ENCODE measurements at regions not wholly inside any gene's neighbourhood (a gene's known extent, or its start where the extent isn't known, plus 50 kb on each side); places are given as distances from the start of the nearest gene placed in this dataset.

DNA sequence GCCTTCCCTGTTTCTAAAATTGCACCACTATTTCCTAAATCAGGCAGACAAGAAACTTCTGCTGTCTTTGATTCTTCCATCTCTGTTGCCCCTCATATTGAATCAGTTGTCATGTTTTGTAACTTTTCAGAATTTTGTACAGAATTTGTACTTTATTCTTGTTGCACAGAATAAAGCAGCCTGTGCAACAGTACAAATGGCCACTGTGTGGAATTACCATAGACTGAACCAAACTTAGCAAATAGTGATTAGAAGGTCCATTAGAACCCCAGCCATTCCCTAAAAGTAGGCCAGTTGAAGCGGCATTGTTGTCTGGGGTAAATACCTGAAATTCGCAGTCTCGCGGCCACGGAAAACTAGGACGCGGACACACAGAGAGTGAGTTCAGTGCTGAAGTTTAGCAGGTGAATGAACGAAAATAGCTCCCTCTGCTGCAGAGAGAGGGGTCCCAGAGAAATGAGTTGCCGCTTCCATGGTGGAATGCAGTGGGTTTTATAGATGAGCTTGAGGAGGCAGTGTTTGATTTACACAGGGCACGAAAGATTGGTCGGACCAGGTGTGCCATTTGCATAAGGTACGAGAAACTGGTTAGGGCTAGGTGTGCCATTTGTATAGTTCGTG, 71.8 kb downstream of the C4orf33 start:
- no peak overlapping the region for H3K4me2 ChIP-seq
- H3K4me3 ChIP-seq = no peak overlapping the region
- FAIRE-seq (no peak), ATAC-seq (no peak), DNase-seq (ENCODE audit: low read depth in 1 of 2, low spot score in 1 of 2) (no peak)
- ChIA-PET POLR2A (no interaction called here), CTCF (no interaction called here)
- 74% methylated on average over 13 of the region's 13 CpGs for WGBS (ENCODE audit: missing lambda C conversion rate)
- TF ChIP-seq, protein P1, sequence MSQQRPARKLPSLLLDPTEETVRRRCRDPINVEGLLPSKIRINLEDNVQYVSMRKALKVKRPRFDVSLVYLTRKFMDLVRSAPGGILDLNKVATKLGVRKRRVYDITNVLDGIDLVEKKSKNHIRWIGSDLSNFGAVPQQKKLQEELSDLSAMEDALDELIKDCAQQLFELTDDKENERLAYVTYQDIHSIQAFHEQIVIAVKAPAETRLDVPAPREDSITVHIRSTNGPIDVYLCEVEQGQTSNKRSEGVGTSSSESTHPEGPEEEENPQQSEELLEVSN (IDR thresholded peaks at IDR 0.05; ENCODE audit: borderline replicate concordance, low read depth) = no peak
- TF ChIP-seq RNF2 (IDR thresholded peaks at IDR 0.05; ENCODE audit: borderline replicate concordance, low read depth) (no peak), MAFK (IDR thresholded peaks at IDR 0.05; ENCODE audit: partially characterized antibody) (no peak), EHF (CRISPR knock-in tag; IDR thresholded peaks at IDR 0.05) (no peak), HOXB13 (CRISPR knock-in tag; IDR thresholded peaks at IDR 0.05; ENCODE audit: low read depth) (no peak), JUNB (IDR thresholded peaks at IDR 0.05) (no peak), CEBPB (IDR thresholded peaks at IDR 0.05) (no peak), FOSB (CRISPR knock-in tag; IDR thresholded peaks at IDR 0.05) (no peak), JUN (IDR thresholded peaks at IDR 0.05) (no peak), MAX (IDR thresholded peaks at IDR 0.05) (no peak), CTCF (IDR thresholded peaks at IDR 0.05) (no peak), BCL3 (IDR thresholded peaks at IDR 0.05) (no peak), ELK1 (IDR thresholded peaks at IDR 0.05; ENCODE audit: low read depth, low read length) (no peak), NFE2L2 (conservative IDR thresholded peaks at IDR 0.05; ENCODE audit: low read length) (no peak), NPAS2 (CRISPR knock-in tag; IDR thresholded peaks at IDR 0.05; ENCODE audit: borderline replicate concordance) (no peak), POLR2A (IDR thresholded peaks at IDR 0.05; ENCODE audit: low read length) (no peak)
- H3K9me3 ChIP-seq = no peaks in the 10 kb centered on the region
- no peak overlapping the region for H3K27ac ChIP-seq
- no peaks in the 10 kb centered on the region for H3K4me1 ChIP-seq

- no peaks in the 10 kb centered on the region for H3K9me3 ChIP-seq
- CTCF ChIA-PET = no interaction called here
- TF ChIP-seq REST (IDR thresholded peaks at IDR 0.05) = no peak
- no peak for TF ChIP-seq MAZ (IDR thresholded peaks at IDR 0.05; ENCODE audit: borderline replicate concordance, low read depth, low read length)
- TF ChIP-seq POLR2A (IDR thresholded peaks at IDR 0.05; ENCODE audit: low read length) = no peak
- TF ChIP-seq, protein P2, sequence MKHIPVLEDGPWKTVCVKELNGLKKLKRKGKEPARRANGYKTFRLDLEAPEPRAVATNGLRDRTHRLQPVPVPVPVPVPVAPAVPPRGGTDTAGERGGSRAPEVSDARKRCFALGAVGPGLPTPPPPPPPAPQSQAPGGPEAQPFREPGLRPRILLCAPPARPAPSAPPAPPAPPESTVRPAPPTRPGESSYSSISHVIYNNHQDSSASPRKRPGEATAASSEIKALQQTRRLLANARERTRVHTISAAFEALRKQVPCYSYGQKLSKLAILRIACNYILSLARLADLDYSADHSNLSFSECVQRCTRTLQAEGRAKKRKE (CRISPR knock-in tag; IDR thresholded peaks at IDR 0.05; ENCODE audit: low read depth) = no peak
- TF ChIP-seq EHMT2 (IDR thresholded peaks at IDR 0.05; ENCODE audit: low read depth) = no peak
- TF ChIP-seq HES2 (IDR thresholded peaks at IDR 0.05) = no peak
- no peak overlapping the region for H3K27ac ChIP-seq
- ATAC-seq (no peak), FAIRE-seq (no peak), DNase-seq (ENCODE audit: low read depth in 1 of 2, low spot score in 1 of 2) (no peak)
- no peak overlapping the region for H3K4me3 ChIP-seq
- H3K4me2 ChIP-seq = no peak overlapping the region
- no peaks in the 10 kb centered on the region for H3K4me1 ChIP-seq
- POLR2A ChIA-PET = no interaction called here
Observed at GRCh38 chr4:129172181-129172580, 76.2 kb downstream of the C4orf33 start.

Data from A549 (cell line).